ENCODE measurements at regions not wholly inside any gene's neighbourhood (a gene's known extent, or its start where the extent isn't known, plus 50 kb on each side); places are given as distances from the start of the nearest gene placed in this dataset.
"Not testable (repeated sequence)": the region's sequence is repeated elsewhere in the genome, so short reads cannot be mapped to it uniquely, and the experiment has no call there.

DNA sequence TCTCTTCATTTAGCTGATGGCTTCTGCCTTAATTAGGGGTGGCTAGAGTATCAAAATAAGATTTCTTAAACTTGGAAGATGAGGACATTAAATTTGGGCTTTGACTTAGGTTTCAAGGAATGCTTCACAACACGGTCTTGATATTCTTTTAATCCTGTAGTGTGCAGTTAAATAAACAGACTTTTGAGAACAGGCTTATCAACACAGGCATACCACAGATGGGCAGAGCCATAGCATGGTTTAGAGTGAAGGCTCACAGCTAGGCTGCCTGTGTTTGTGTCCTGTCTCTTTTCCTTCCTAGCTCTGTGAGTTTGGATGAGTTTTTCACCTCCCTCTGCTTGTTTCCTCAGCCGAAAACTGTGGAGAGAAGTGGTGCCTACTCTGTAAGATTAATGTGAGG is 102.3 kb upstream of the IPO9 start:
- DNase-seq (ENCODE audit: low read depth): no peak

DNA sequence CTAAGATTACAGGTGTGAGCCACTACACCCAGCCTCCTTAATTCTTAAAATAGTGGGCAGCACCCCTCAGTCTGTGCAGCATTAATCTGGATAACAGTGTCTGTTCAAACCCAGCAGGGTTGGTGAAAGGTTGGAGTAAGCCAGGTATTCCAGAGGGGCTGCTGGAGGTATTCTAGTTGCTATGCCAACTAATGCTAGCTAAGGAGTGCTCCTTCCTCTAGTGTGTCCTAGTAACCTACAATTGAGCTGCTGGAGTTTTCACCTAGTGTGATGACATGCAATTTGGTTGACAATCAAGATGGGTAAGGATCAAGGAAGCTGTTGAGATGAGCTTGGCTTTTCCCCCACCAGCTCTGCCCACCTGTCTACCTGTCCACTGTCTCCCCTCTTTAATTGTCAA is 100.2 kb upstream of the IPO9 start:
- no peak for DNase-seq (ENCODE audit: low read depth)

DNA sequence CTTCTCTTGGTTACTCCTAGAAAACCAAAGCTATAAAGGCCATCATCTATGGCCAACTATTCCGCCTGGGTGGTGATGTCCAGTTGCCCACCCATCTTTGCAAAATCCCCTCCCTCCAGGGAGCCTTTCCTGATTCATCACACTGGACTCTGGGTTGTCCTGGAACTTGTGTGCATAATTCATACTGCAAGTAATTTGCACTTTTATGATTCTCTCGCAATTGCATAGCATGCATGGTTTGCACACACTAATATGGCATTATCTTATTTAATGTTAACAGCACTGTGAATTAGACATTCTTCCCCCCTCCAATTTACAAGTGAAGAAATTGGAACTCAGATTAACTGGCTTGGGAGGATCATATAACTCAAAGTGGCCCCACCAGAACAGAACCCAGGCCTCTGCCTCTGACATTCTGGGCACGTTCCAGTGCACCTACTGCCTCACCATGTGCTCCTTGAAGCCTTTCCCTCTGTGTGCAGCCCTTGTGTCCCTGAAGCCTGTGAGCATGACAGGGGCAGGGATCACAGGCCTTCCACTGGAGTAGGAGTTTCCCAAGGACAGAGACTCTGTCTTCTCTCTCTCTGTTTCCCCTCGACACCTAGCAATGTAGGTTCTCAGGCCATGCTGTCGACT is 98.9 kb upstream of the IPO9 start:
- DNase-seq (ENCODE audit: low read depth): no peak

DNA sequence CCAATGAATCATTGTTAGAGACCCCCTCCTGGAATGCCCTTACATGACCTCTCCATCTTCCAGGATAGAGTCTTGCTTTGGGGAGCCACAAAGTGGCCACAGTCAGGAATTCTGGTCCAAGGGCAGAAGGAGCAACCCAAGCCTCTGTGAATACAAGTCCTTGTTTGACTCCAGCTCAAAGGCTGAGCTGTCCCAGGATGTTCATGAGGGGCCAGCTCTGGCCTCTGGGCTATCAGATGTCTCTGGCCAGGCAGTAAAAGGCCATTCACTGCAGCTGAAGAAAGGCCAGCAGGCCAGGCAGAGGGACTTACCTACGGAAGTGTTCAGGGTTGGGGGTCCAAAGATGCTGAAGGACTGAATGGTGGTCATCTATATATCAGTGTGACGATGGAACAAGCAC is 98.3 kb upstream of the IPO9 start:
- DNase-seq (ENCODE audit: low read depth): no peak

DNA sequence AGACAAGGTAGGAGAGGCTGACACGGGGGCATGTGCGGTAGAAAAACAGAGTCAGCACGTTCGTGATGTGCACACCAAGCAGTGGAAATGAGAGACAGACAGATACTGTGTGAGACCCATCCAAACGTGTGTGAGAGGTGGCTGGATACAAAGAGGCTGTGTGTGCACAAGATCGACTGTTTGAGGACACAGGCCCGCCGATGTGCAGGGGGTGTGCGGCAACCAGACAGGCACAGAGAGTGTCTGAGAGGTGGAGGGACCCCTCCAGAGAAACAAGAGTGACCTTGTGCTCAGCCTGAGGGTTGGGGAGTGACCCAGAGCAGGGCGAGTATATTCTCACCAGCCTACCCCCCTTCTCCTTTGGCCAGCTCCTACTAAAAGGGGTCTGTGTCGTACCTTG is 97.8 kb upstream of the IPO9 start:
- DNase-seq (ENCODE audit: low read depth): no peak

DNA sequence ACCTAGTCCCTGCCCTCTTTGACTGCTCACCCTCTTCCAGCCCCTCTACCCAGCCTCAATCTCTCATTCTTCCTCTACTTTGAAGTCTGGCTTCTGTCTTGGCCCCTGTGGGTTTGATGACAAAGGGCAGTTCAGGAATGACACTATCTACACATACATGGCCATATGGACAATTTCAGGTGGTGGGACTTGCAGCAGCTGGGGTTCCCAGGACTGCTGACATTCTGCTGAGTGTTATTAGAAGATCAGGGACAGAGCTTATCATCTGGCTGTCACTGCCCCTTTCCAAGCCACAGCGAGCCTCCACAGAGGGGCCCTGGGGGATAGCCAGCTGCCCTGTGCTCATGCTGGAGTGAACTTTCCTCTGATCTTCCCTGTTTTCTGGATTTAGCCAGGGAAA is 97.4 kb upstream of the IPO9 start:
- DNase-seq (ENCODE audit: low read depth): no peak

DNA sequence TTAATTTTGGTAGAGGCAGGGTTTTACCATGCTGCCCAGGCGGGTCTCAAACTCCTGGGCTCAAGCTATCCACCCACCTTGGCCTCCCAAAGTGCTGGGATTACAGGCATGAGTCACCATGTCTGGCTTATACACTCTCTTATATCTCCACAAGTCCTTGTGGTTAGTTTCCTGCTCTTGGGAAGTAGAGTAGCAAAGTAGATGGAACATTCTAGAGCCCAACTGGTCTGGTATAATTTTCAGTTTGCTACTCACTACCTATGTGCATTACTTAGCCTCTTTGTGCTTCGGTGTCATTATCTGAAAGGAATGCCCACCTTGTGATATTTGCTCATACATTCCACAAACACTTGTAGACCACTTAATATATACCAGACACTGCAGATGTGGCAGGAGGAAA is 96.6 kb upstream of the IPO9 start:
- no peak for DNase-seq (ENCODE audit: low read depth)

DNA sequence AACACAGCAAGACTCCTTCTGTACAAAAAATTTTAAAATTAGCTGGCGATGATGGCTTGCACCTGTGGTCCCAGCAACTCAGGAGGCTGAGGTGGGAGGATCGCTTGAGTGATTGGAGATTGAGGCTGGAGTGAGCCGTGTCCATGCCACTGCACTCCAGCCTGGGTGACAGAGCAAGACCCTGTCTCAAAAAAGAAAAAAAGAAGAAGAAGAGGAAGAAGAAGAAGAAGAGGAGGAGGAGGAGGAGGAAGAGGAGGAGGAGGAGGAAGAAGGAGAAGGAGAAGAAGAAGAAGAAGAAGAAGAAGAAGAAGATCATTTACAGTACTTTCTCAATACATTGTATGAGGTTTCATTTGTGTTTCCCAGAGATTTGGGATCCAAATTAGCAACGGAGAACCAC is 94.7 kb upstream of the IPO9 start:
- not testable (repeated sequence) for DNase-seq (ENCODE audit: low read depth)

DNA sequence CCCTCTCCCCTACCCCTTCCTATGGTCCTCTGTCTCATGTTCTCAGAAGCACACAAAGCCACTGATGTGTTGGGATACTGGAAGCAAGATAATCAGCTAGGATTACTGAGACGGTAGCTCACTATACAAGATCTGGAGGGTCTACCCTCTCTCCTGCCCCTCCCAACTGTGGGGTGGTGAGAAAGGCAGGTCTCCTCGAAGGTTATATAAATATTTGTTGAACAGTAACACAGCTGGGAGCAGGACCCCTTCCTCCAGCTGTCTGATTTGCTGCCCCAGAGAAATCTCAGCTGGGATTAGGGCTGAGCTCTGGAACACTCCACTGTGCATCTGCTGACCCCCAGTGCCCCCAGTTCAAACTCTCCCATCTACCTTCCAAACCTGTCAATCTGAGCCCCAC is 94.2 kb upstream of the IPO9 start:
- DNase-seq (ENCODE audit: low read depth): no peak

DNA sequence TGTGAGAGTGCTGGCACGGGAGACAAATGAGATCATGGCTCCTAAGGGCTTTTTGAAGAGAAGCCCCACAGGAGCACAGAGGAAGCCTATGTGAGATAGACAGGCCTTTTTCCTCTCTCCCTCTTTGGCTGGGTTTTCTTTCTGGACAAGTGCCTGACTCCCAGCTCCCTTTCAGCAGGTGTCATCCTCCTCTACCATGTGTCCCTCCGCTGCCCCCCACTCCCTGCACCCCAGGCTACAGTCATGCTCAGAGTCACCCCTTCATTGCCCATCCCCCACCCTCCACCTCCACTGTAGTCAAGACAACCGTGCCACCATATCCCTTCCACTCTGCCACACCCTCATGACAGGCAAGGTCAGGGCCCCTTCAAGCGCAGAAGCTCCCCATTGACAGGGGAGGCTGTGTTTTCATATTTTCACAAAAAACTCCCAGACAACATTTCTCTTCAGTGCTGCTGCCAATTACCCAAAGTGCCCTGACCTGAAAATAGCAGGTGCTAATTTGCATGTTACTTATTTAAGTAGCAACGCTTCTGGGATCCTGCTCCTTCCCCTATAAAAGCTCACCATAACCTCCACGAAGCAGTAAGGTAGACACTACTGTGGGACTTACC is 92.1 kb upstream of the IPO9 start:
- DNase-seq (ENCODE audit: low read depth): no peak

DNA sequence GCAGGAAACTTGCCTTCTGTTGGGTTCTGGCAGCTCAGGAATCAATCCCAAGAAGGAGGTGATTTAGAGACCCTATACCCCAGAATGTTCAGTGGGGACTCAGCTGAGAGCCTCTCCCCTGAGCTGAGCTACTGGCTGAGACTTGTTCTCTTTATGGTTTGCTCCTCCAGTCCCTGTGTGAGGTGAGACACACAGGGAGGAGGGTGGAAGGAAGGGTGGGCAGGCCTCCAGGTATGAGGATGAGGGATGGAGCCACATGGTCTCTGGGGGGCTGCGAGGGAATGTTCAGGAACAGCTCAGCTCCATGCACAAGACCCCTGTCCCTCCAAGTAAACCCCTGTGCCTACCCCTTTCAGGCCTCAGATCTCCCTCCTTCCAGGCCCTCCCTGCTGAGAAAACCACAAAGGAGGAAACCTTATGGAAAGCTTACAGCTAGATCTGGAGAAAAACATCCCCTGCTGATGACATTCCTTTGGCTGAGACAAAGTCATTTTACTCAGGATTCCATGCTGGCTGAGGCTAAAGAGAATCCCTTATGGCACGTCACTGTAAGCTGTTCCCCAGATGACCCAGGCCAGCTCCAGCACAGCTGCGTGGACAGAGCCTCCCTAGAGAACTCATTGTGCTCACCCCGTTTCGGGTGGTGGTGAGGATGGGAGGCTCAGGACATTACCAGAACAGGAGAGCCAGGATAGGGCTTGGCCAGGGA is 91.5 kb upstream of the IPO9 start:
- DNase-seq (ENCODE audit: low read depth): no peak

DNA sequence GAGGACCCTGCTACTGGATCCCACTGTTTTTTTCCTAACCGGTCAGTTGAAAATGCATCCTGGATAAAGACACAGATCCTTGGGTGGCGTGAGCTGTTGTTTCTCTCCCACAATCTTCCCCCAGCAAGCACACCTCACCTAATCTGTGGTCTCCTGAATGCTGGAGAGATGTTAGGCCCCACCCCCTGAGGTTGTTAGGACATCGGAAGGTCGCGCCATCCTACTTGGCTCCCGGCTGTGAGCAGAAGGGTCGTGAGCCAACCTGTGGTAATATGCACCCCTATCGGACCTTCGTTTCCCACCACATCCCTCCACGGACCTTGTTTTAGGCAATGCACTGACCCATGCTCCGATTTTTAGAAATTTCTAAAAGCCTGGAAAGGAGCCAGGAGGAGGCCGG is 89.9 kb upstream of the IPO9 start:
- no peak for DNase-seq (ENCODE audit: low read depth)

DNA sequence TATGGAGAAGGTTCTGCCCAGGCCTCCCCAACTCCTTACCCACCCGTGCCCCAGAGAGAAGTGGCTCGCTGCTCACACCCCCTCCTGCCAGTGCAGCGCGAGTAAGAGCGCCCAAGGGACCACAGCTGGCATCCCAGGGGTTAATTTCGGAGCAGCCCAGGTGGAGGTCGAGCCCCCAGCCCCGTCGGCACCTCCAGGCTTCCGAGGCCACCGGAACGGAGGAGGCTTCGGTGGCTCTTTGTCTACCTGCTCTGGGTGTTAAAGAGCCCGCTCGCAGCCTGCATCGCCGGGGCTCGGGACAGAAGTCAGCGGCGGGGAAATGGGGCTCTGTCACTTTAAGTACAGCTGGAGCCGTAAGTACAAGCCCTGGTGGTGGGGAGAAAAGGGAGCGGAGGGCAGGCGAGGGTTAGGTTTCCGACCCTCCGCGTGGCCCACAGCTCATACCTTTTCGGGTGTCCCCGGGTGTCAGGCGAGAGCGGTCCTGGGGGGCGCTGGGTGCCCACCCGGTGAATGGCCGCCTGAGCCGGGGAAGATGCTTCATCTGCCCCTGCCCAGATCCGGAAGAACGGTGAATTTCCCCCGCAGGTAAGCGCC is 89.4 kb upstream of the IPO9 start:
- DNase-seq (ENCODE audit: low read depth): no peak

DNA sequence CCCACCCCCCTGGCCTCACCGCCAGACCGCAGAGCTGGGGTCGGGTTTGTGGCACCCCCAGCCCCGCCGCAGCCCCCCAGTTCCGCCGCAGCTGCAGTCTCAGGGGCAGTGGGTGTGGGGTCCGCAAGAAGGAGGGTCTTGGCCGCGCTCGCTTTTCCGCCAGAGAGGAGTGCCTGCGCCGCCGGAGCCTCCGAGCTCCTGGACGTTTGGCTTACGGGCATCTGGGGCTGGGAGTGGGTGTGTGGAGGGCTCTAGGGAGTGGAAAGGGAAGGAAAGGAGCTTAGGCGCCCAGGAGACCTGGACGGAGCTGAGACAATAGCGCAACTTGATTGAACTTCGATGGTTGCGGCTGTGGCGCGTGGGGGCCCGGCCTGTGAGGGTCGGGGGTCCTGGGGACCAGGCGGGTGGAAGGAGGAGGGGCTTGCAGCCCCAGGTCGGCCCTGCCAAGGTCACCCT is 88.8 kb upstream of the IPO9 start:
- DNase-seq (ENCODE audit: low read depth): no peak

DNA sequence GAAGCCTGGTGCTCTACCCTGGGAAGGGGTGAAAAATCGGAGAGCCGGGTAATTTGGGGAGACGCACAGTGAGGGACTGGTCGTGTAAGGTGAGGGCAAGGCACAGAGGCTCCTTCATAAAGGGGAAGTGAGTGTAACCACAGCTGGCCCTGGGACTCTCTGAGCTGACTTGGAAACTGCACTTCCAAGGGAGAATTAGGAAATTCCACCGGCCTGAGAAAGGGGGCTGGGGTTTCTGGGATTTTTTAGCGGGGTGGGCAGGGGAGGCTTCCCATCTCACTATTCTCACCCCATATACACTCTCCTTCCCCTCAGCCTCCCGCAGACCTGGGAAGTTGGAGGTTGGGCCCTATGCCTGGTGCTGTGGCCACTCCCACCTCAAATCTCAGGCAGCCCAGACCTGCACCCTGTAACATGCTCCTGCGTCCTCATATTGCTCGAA is 88.3 kb upstream of the IPO9 start:
- DNase-seq (ENCODE audit: low read depth): no peak

DNA sequence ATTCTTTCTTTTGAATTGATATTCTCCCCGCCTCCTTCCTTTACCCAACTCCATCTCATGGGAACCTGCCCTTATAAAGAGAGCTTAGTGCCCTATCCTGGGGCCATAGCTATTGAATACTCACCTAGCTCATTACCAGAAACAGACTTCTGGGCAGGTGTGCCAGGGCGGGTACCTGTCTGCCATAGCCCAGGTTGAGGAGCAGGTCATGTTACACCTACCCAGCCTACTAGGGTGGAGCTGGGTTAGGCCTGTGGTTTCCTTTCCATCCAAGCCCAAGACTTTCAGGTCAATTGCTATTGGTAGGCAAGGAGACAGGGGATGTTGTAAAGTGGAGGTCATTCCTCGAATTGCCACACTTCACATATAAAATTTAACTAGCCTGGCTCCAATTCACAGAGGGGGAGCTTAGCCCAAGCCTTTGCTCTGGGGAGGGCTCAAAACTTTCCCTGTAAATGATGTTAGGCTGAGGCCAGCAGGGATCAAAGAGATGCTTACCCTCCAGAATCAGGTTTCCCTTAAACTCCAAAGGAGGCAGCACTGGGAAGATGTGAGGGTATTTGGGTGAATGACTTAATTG is 87.1 kb upstream of the IPO9 start:
- no peak for DNase-seq (ENCODE audit: low read depth)

DNA sequence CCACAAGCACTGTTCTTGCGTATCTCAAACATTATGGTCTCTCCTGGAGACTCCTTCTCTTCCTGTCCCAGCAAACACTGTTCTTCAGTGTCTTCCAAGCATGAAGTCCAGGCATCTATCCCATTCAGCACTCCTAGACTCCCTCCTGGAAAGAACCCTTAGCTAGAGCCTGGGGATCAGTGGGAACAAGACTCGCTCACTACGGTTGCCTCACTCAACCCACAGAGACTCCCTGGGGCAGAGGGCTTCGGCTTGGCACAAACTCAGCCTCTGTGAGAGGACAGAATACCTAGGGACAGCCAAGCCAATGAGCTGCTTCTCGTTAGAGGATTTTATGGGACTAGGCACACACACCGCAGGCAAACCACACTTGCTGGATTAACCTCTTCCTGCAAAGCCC is 86.5 kb upstream of the IPO9 start:
- DNase-seq (ENCODE audit: low read depth): peak; percentile 40

DNA sequence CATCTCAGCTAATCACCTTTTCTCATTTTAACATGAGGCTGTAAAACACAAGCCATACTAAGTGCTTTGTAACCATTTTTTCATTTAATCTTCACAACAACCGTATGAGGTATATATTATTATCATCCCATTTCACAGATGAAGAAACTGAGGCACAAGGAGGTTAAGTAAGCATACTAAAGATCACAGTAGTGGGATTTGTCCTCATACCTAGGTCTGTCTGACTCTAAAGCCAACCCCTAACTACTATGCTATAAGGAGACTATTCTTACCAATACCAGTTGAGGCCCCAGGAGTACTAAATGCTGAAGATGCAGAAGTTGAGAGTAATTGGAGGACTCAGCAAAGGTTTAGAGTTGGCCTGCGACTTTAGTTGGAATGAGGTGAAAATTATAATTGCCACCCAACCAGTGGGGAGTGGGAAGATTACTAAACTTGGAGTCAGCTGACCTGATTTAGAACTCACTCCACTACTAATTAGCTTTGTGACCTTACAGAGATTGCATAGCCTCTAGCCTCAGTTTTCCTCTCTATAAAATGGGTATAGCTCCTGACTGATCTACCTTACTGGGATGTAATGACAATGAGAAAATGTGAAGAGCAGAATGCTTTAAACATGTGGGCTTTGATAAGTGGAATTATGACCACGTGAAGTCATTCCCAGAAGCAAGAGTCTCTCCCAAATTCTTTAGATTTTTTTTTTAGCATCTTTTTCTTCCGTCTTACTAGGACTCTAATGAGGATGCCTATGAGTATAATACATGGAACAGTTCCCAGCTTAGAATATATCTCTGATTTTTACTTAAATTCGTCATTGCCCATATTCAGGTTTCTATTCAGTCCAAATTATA is 85.8 kb upstream of the IPO9 start:
- no peak for DNase-seq (ENCODE audit: low read depth)

DNA sequence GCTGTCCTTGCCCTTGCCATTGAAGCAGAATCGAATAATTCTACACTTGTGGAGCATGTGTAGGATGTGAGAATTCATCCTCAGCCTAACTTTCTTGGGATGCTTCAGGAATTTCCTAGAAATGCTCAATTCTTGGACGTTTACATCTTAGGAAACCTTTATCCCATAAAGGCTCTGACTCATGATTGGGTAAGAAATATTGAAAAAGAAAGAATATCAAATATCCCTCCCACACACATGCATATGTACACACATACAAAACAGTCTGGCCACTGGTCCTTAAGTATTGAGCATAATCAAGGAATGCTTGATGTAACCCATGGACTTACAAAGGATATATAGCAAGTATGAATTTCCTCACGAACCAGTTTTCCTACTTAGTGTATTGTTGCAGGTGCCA is 83.9 kb upstream of the IPO9 start:
- peak; percentile 71 for DNase-seq (ENCODE audit: low read depth)

DNA sequence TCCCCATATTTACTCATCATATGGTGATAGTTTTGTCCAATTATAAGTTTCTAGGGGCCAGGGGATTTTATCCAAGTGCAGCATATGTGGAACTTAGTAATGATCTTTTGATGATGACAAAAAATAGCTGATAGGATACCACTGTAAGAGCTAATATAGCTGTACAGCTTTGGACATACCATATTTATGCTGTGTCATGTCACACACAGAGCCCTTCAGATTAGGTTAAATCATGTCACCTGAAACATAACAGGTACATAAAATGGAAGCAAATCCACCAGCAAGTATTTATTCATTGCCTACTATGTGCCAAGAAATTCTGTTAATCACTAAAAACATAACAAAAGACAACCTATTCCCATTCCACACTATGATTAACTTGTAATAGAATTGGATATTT is 82.8 kb upstream of the IPO9 start:
- no peak for DNase-seq (ENCODE audit: low read depth)

DNA sequence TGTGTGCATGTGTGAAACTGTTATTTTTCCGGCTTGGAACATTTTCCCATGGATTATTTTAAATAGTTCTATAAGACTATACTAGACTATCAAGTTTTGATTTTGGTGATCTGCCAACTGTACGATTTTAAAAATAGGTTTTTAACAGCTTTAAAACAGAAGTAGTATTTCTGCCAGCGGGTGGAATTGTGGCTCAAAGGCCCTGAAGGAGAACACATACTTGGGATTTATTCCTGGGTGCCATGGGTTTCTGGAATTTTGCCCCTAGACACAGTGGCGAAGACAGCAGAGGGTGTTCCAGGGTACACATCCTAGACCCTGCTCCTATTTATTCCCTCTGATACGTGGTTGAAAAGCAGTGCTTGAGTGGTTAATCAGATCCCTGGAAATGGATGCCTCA is 81.7 kb upstream of the IPO9 start:
- no peak for DNase-seq (ENCODE audit: low read depth)

DNA sequence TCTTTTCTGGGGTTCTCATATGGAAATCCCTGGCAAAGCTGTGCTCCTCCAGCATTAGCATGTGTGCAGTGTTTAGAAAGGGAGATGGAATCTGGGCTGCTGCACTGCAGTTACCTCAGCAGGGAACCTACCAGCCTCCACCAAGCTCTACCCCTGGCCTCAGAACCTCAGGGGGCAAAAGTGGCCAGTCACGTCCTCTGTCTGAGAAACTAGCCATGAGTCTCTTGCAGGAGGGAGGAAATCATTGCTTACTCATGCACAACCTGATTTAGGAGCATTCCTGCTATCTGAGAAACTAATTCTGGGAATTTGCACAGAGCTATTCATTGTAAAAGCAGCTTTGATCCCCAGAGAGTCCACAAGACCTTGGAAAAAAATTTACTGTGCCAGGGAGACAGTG is 80.6 kb upstream of the IPO9 start:
- peak; percentile 84 for DNase-seq (ENCODE audit: low read depth)

All from stromal cell of bone marrow (primary cell).